ENCODE measurements at regions not wholly inside any gene's neighbourhood (a gene's known extent, or its start where the extent isn't known, plus 50 kb on each side); places are given as distances from the start of the nearest gene placed in this dataset.

- DNase-seq (ENCODE audit: low spot score): no peak
Observed at GRCh38 chr13:111476197-111476596, 155.8 kb downstream of the TEX29 start.

DNA sequence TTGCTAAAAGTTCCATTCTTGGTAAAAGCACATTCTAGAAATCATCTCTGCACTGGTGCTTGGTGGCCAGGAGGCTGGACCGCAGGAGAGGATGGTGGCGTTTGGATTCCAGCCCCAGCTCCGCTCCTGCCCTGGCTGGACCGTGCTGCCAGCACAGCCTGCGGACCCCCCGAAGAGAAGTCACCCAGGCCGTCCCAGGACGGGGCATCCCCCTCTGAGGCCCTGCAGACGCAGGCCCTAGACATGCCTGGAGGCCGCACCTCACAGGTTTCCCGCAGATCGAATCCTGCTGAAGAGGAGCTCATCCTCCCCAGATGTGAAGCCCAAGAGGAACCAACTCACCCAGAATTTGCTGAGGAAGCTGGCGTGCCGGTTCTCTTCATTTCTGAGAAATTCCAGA lies 159.0 kb downstream of the TEX29 start:
- no peak for DNase-seq (ENCODE audit: low spot score)

GRCh38 chr13:111480503-111480902 lies 160.1 kb downstream of the TEX29 start:
- DNase-seq (ENCODE audit: low spot score): no peak

DNA sequence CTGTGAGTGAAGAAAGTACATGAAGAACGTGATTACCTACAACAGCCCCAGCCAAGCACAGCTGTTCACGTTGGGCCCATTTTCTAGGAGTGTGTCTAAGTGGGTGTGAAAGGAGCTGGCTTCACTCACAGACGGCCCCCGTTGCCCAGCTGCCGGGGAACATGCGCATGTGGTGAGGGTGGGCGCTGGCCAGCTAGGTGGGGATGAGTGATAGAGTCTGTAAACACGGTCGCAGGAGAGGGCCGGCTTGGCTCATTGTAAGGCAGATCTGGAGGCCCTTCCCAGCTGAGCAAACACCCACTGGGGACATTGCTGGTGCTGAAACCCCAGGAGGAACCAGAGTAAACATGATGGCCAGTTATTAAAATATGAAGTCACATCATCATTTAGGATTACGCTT lies 160.5 kb downstream of the TEX29 start:
- no peak for DNase-seq (ENCODE audit: low spot score)

GRCh38 chr13:111482126-111482525 lies 161.7 kb downstream of the TEX29 start:
- no peak for DNase-seq (ENCODE audit: low spot score)

- no peak for DNase-seq (ENCODE audit: low spot score)
Observed at GRCh38 chr13:111482806-111483620, 162.6 kb downstream of the TEX29 start.

- DNase-seq (ENCODE audit: low spot score): no peak
Observed at GRCh38 chr13:111483621-111483987, 163.2 kb downstream of the TEX29 start.

GRCh38 chr13:111484141-111484925 lies 163.9 kb downstream of the TEX29 start:
- DNase-seq (ENCODE audit: low spot score): no peak

DNA sequence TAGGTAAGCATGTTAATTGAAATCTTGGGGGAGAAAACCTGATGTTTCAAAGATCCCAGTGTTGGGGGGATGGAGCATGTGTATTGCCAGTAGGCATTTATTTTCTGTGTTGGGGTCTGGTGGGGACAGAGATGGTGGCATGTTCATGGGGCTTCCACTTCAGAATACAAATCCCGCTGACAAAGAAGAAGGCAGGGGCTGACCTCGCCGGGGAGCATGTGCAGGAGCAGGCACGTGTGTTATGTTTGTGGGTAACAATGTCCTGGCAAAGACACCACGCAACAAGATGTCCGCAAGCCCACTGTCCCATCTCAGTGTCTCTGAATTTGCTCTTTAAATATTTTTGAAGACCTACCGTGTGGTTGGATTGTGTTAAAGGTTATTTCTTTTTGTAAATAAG lies 164.5 kb downstream of the TEX29 start:
- DNase-seq (ENCODE audit: low spot score): no peak

DNA sequence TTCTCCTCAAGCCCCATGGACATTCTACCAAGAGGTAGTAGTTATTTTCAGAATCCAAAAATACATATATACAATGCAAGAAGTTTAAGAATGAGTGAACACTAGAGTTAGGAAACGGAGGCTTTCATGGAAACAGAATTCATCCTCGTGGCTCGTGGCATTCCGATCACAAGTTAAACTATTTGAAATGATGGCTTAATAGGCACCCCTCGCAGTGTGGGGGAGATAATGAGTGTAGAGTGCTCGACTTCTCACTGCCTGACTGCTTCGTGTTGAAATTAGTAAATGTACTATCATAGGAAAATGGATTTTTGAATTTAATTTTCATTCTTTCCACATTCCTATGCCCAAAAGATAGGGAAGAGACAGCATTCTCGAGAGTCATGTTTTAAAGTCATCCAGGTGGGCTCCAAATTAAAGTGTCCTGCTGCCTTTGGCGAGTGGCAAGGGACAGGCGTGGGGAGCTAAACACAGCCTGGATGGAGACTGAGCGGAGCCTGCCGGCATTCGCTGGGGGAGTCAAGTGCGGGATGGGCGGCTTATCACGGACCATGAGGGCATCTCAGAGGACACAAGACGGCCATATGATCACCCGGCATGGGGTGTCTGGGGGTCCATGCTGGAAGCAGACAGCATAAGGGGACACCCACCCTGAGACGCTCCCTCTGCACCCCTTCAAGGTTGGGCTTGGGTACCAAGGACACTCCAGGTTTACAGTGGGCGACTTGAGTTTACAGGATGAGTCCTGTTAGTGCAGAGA lies 165.2 kb downstream of the TEX29 start:
- DNase-seq (ENCODE audit: low spot score): no peak

- no peak for DNase-seq (ENCODE audit: low spot score)
Observed at GRCh38 chr13:111486331-111486730, 165.9 kb downstream of the TEX29 start.

DNA sequence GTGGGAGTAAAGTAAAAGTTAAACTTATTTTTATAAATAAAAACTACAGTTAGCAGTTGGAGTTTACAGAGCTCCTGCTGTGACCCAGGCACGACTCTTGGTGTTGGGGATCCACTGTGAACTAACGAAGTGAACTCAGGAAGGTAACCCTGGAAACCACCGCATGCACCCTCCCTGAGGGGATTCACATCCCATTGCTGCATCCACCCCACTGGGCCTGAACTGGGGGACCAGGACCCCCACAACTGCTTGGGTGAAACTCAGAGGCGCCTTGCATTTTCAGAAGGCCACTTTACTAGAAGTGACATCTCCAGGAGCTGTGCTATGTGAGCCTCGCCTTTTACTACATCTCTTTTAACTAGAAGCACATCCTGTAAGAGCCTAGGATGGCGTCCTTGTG lies 166.4 kb downstream of the TEX29 start:
- DNase-seq (ENCODE audit: low spot score): no peak

DNA sequence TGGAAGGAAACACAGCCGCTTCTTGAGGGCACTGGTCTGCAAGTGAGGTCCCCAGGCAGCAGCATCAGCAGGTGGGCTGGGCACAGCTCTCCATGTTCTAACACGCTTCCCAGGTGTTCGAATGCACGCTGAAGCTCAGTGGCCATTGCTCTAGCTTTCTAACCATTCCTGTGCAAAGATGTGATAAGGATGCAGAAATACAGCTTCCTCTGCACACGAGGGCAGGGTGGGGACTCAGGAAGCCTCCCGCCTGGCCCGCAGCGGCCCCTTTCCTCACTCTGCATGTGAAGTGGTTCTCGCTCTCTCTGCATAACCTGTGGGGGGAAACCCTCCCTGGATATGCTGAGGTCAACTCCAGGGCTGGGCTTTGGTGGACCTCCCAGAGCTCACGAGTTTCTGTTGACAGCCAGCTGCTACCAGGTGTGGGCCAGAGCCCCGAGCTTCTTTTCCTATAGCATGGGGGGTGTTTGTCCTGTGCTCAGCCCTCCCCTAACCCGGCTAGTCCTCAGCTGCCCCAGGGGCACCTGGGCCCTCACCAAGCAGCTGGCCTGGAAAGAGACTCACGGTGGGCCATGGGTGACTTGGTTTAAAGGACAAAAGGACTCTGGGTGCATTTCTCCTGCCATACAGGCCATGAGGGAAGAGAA lies 168.2 kb downstream of the TEX29 start:
- no peak for DNase-seq (ENCODE audit: low spot score)

DNA sequence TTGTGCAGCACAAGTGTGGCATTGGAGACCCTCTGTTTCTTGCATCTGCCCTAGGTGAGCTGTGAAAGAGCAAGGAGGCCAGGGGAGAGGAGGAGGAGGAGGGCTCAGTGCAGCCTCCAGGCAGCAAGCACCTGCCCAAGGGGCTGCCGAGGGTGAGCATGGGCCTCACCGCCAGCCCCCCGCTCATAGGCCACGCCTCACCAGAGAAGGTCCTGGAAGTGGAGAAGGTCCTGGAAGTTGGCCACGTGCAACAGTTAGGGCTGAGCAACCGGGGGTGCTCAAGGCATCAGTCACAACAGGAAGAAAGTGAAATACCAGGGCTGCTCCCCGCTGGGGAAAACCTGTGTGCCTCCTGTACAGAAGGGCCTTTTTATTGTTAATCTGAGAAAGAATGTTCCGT lies 168.9 kb downstream of the TEX29 start:
- no peak for DNase-seq (ENCODE audit: low spot score)

DNA sequence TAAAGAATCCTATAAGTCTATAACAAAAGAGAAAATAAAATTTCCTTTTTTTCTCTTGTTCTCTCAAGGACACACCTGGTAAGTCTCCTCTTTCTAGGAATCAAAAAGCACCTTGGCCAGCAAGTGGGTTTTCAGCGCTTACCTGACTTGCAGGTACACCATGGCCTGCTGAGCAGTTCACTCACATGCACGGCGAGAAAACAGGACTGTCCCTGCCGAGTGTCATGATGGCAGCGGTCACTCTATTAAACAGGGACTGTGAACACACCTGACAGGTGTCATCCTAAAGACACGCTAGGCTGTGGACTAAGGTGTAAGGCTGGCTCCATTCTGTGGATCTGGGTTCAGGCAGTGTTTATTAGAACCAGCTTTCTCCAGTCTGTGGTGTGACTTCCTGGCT lies 170.2 kb downstream of the TEX29 start:
- no peak for DNase-seq (ENCODE audit: low spot score)

DNA sequence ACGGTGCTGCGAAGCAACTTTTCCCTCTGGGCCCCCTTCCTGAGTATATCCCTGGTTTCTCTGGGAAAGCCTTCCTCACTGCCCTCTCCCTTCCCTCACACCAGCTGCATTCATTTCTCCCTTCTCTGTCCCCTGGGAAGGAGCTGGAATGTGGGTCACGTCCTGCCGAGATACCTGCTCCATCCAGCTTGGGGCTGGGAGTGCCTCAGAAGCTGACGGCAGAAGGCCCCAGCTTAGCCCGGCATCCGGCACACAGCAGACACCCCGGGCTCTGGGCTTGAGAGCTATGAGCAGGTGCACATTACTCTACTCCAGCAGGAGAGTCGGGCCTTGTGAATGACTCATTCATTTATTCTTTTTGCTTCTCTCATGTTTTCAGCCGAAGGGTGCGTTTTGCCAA lies 170.6 kb downstream of the TEX29 start:
- DNase-seq (ENCODE audit: low spot score): no peak

- DNase-seq (ENCODE audit: low spot score): no peak
Observed at GRCh38 chr13:111491659-111492058, 171.2 kb downstream of the TEX29 start.

DNA sequence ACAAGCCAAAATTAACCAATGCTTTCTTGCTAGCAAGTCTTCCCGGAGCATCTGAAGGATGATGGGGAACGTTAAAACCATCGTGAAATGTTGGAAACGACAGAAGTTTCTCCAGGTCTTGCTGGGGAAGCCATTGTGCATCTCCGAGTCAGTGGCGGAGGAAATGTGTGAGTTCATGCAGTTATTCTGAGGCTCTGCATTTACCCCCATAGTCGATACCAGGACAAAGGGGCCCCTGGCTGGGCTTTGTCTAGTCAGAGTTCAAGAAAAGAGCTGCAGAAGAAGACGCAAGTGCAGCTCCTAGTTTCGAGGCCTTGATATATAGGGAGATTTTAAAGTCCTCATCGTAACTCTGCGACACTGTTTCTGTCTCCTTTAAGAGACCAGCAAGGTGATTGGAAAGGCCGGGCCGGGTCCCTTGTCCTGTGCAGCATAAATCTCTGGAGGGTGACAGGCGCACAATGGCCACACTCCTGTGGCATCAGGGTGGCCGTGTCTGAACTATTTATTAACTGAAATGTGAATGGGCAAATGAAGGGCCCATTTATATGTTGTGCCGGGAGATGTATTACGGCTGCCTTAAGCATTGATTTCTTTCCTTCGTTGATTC lies 172.0 kb downstream of the TEX29 start:
- DNase-seq (ENCODE audit: low spot score): no peak

GRCh38 chr13:111492958-111493357 lies 172.5 kb downstream of the TEX29 start:
- no peak for DNase-seq (ENCODE audit: low spot score)

- DNase-seq (ENCODE audit: low spot score): no peak
Observed at GRCh38 chr13:111493468-111493867, 173.0 kb downstream of the TEX29 start.

DNA sequence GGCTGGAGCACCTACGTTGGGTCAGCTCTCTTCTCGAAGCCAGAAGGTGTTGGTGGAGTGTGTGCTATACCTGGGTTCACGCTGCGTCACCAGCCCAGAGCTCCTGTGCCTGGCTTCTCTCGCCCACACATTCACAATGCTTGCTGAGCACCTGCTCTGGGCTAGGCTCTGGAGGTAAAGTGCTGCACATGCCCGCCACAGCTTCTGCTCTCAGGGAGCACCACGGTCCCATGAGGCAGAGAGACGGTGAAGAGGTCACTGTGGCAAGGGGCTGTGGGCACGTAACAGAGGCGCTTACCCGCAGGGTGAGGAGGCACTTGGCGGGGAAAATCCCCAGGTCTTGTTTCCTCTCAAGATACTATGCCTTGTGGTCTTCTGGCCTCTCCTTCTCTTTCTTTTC lies 174.2 kb downstream of the TEX29 start:
- no peak for DNase-seq (ENCODE audit: low spot score)

All from RKO (cell line).